ENCODE measurements at regions not wholly inside any gene's neighbourhood (a gene's known extent, or its start where the extent isn't known, plus 50 kb on each side); places are given as distances from the start of the nearest gene placed in this dataset.

DNA sequence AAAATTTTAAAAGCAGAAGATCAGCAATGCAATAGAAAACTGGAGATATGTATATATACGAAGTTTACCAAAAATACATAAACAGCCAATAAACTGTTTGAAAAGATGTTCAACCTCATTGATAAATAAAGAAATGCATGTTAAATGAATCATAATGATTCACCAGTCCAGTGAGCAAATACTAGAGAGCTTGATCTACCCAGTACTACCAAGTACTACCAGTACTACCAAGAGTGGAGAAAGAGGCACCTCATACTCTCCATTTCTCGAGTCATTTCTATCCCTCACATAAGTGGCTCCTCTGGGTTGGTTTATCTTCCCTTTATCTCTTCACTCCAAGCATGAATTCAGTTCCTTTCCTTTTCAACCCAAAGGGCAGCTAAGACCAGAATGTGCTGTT, 138.9 kb downstream of the MREG start:
- TF ChIP-seq EZH2phosphoT487 (IDR thresholded peaks at IDR 0.05; ENCODE audit: borderline replicate concordance) = no peak
- TF ChIP-seq, protein P1, sequence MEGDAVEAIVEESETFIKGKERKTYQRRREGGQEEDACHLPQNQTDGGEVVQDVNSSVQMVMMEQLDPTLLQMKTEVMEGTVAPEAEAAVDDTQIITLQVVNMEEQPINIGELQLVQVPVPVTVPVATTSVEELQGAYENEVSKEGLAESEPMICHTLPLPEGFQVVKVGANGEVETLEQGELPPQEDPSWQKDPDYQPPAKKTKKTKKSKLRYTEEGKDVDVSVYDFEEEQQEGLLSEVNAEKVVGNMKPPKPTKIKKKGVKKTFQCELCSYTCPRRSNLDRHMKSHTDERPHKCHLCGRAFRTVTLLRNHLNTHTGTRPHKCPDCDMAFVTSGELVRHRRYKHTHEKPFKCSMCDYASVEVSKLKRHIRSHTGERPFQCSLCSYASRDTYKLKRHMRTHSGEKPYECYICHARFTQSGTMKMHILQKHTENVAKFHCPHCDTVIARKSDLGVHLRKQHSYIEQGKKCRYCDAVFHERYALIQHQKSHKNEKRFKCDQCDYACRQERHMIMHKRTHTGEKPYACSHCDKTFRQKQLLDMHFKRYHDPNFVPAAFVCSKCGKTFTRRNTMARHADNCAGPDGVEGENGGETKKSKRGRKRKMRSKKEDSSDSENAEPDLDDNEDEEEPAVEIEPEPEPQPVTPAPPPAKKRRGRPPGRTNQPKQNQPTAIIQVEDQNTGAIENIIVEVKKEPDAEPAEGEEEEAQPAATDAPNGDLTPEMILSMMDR (conservative IDR thresholded peaks at IDR 0.05; ENCODE audit: low read length) = no peak
